Testis (tissue), 2 donors: ENCODE measurements at regions not wholly inside any gene's neighbourhood (a gene's known extent, or its start where the extent isn't known, plus 50 kb on each side); places are given as distances from the start of the nearest gene placed in this dataset.

ENCODE experiments used
- DNase-seq: peaks from one replicate; pipeline ENCODE4 v3.0.0-alpha.2; 2019
- H3K27ac ChIP-seq, 2 donors: fragments of 200-600 bp; sonication (generic); one replicate each; pipeline ENCODE4 v1.5.1; 2019
- H3K27me3 ChIP-seq: fragments of 200-600 bp; sonication (generic); one replicate; pipeline ENCODE4 v1.5.1; 2019
- H3K36me3 ChIP-seq: fragments of 200-600 bp; sonication (generic); one replicate; pipeline ENCODE4 v1.5.1; 2017; ENCODE audit warnings: low read depth; ENCODE audit errors: missing control alignments
- H3K4me1 ChIP-seq: fragments of 200-600 bp; sonication (generic); one replicate; pipeline ENCODE4 v1.5.1; 2019
- H3K4me3 ChIP-seq, 2 donors: fragments of 200-600 bp; sonication (generic); one replicate each; pipeline ENCODE4 v1.5.1; 2017 to 2019
- H3K9me3 ChIP-seq: fragments of 200-600 bp; sonication (generic); one replicate; pipeline ENCODE4 v1.5.1; 2017
- POLR2A ChIP-seq: fragments of 450-650 bp; IDR thresholded peaks from one replicate; pipeline ENCODE4 v1.6.1; 2017; ENCODE audit warnings: antibody characterized with exemption, mild to moderate bottlenecking, moderate library complexity
- WGBS, 2 donors: methylation state at CpG; one replicate each; pipeline ENCODE4 v1.1.5; 2018; 5-methylcytosine and 5-hydroxymethylcytosine counted together
- intact Hi-C: fragments of 100-400 bp; cut with DNase I; formaldehyde crosslinking; loops from one replicate; pipeline ENCODE4 v1.15.1; 2023; ENCODE audit warnings: low total_unique reads
- TF ChIP-seq, protein P1 (sequence below), 3 experiments: fragments of 450-650 bp in 2 of 3; fragments of 200-600 bp in 1 of 3; sonication (generic) in 1 of 3; IDR thresholded peaks; one replicate each; pipeline ENCODE4 v1.5.1; 2016 to 2019; ENCODE audit warnings: antibody characterized with exemption in 3 of 3, mild to moderate bottlenecking in 2 of 3, moderate library complexity in 1 of 3

DNA sequence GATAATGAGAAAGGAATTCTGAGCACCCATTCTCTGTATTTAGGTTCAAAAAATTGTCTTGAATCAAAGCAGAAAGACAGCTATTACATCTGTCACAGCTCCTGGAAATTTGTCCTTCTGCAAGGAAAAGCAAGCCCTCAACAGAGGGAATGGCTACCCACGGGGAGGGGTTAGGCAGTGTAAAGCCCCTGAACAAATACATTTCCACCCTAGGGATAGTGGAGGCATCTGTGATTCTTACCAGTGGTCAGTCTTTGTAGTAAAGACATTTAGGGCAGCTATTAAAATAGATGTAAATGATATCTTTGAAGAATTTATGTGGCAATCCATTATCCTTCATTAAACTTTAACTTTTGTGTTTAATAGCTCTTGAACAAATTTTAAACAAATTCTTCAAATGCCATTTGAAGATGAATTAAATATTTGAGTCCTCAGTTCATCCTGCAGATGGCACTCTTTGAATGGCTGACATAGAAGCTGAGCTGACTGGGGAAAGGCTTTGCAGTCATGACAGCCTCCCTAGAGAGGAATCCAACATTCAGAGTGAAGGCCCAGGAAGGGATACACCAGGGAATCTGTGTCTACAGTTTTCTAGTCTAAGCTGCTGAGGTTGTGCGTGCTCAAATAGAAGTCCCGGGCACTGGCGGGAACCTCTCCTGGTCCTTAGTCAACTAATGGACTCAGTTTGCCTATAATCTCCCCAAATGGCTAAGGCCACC lies 359.7 kb upstream of the ROPN1 start:
- intact Hi-C loops: loop anchor here (10.0 kb wide), 1 partner anchor 113 kb away; no protein-coding TSS in a partner anchor
- 67 to 68% methylated on average over 4 of the region's 4 CpGs for WGBS, 2 donors
- Histone ChIP-seq H3K4me1 (peaks cover 7% of the 10 kb centered on the region), H3K36me3 (no peaks in the 10 kb centered on the region), H3K9me3 (no peaks in the 10 kb centered on the region), H3K27me3 (no peaks in the 10 kb centered on the region), H3K4me3 (no peak overlapping the region), H3K27ac (no peak overlapping the region)
- DNase-seq: peak; percentile 63
- TF ChIP-seq POLR2A: no peak
- TF ChIP-seq, protein P1, sequence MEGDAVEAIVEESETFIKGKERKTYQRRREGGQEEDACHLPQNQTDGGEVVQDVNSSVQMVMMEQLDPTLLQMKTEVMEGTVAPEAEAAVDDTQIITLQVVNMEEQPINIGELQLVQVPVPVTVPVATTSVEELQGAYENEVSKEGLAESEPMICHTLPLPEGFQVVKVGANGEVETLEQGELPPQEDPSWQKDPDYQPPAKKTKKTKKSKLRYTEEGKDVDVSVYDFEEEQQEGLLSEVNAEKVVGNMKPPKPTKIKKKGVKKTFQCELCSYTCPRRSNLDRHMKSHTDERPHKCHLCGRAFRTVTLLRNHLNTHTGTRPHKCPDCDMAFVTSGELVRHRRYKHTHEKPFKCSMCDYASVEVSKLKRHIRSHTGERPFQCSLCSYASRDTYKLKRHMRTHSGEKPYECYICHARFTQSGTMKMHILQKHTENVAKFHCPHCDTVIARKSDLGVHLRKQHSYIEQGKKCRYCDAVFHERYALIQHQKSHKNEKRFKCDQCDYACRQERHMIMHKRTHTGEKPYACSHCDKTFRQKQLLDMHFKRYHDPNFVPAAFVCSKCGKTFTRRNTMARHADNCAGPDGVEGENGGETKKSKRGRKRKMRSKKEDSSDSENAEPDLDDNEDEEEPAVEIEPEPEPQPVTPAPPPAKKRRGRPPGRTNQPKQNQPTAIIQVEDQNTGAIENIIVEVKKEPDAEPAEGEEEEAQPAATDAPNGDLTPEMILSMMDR (IDR thresholded peaks at IDR 0.05): peak; percentile 50 to 70 (median 67)

DNA sequence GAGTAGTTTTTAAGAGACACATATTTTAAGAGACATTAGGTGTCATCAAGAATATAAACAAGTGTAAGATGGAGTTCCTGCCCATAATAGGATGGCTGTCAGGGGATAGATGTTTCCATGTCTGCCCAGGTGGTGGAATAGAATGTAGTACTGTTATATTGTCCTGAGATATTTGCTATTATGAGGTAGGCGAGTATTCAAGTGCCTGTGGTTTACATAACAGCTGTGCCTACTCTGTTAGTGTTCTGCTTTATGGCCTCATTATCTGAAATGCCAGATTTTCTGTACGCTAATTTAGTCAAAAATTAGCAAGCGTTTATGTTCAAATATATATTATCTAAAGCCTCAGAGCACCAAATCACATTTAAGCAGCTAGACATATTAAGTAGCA lies 360.2 kb upstream of the ROPN1 start:
- H3K27me3 ChIP-seq: no peaks in the 10 kb centered on the region
- H3K4me3 ChIP-seq: no peak overlapping the region
- TF ChIP-seq, protein P1 (IDR thresholded peaks at IDR 0.05): no peak
- no peak for TF ChIP-seq POLR2A
- DNase-seq: no peak
- H3K4me1 ChIP-seq: peaks cover 7% of the 10 kb centered on the region
- H3K9me3 ChIP-seq: no peaks in the 10 kb centered on the region
- WGBS, 2 donors: 91 to 93% methylated on average over 3 of the region's 3 CpGs
- H3K36me3 ChIP-seq: no peaks in the 10 kb centered on the region
- no peak overlapping the region for H3K27ac ChIP-seq
- intact Hi-C loops: loop anchor here (10.0 kb wide), 1 partner anchor 113 kb away; no protein-coding TSS in a partner anchor

DNA sequence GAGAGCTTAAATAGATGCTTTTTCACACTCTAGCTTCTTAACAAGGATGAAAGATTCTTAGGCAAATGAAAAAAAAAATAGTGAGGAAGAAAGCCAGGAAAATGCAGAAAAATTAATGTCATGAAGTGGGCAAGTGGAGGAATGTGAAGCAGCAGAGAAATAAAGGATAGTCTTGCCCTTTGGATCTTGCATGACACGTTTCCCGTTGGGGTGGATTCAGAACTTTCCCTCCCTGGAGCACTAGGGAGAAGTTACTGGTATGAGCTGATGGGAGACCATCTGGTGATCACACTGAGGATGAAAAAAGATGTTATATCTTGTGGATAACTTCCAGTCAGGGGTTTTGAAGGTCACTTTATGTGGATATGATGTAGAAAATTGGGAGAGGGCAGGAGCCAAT lies 361.8 kb upstream of the ROPN1 start:
- H3K9me3 ChIP-seq: no peaks in the 10 kb centered on the region
- no peak overlapping the region for H3K27ac ChIP-seq
- no peaks in the 10 kb centered on the region for H3K27me3 ChIP-seq
- 71 to 76% methylated on average over 2 of the region's 2 CpGs for WGBS, 2 donors
- no peak for DNase-seq
- H3K4me3 ChIP-seq: no peak overlapping the region
- no peaks in the 10 kb centered on the region for H3K36me3 ChIP-seq
- intact Hi-C loops: loop anchor here (10.0 kb wide), 1 partner anchor 111 kb away; no protein-coding TSS in a partner anchor
- TF ChIP-seq, protein P1 (IDR thresholded peaks at IDR 0.05): no peak
- no peak for TF ChIP-seq POLR2A
- H3K4me1 ChIP-seq: peaks cover 7% of the 10 kb centered on the region

DNA sequence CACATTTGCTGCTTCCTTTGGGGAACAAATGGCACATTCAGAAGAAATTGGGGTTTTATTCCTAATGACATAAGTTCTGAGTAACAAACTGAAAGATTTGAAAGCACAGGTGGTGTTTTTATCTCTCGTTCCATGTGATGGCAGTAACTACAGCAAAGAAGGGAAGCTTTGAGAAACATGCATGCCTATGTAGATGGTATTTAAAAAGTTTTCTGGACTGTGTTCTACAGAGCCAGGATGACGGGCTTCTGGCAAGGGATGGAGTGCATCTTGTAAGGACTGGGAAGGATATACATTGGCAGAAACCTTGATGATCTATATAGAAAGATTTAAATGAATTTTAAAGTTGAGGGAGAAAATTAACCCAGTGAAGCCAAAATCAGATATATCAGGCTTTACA lies 362.2 kb upstream of the ROPN1 start:
- 82 to 83% methylated on average over 2 of the region's 2 CpGs for WGBS, 2 donors
- H3K27ac ChIP-seq: no peak overlapping the region
- intact Hi-C loops: loop anchor here (10.0 kb wide), 1 partner anchor 111 kb away; no protein-coding TSS in a partner anchor

More for the DNA sequence above, 362.2 kb upstream of the ROPN1 start:
- no peaks in the 10 kb centered on the region for H3K9me3 ChIP-seq
- H3K36me3 ChIP-seq: no peaks in the 10 kb centered on the region
- DNase-seq: no peak
- no peak for TF ChIP-seq POLR2A
- TF ChIP-seq, protein P1 (IDR thresholded peaks at IDR 0.05): no peak
- H3K4me1 ChIP-seq: peaks cover 7% of the 10 kb centered on the region
- H3K4me3 ChIP-seq: no peak overlapping the region
- no peaks in the 10 kb centered on the region for H3K27me3 ChIP-seq
